Suppressor macrophage treated with lipopolysaccharide for 4 hours (primary cell): ENCODE measurements at regions not wholly inside any gene's neighbourhood (a gene's known extent, or its start where the extent isn't known, plus 50 kb on each side); places are given as distances from the start of the nearest gene placed in this dataset.

ENCODE experiments used
- DNase-seq: peaks from one replicate; pipeline ENCODE4 v3.0.0-alpha.2; 2020

DNA sequence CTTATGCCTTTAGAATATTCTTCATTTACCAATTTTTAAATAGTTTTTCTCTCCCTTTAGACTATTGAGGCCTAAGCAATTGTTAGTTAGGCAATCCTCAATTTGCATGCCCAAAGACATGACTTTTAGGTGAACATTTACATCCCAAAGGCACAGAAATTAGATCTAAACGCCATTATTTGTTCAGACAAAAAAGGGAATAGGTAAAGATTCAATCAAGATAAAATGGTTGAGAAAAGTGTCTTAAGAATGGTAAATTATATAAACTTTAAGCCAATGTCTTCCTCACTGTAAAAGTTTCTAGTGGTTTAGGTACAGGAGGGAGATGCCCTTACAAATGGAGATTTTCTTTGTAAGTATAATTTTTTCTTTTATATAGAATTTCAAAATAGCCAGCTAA is 50.2 kb upstream of the MME start:
- no peak for DNase-seq

DNA sequence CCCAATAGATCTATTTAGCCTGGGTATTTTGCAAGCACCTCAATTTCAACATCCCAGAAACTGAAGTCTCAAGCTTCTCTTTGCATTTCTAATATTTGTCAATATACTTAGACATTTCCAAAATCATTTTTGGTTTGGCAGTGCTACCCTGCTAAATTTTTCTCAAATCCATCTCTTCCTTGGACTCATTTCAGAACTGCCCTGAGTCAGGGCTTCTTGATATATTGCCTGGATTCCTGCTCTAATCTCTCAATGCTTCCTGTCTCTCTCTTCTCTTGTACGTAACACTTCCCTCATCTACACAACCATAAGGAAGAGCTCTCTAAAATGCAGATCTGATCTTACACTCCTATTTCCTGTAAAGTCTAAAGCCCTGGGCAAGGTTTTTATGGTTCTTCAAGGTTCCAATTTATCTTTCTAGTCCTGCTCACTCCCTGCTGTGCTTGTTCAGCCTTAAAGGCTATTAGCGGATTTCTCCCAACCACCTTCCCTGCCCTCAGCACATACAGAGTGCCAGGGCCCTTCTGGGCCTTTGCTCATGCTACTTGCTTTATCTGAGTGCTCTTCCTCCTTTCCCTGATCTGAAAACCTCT is 53.0 kb upstream of the MME start:
- DNase-seq, result peak; percentile 35

DNA sequence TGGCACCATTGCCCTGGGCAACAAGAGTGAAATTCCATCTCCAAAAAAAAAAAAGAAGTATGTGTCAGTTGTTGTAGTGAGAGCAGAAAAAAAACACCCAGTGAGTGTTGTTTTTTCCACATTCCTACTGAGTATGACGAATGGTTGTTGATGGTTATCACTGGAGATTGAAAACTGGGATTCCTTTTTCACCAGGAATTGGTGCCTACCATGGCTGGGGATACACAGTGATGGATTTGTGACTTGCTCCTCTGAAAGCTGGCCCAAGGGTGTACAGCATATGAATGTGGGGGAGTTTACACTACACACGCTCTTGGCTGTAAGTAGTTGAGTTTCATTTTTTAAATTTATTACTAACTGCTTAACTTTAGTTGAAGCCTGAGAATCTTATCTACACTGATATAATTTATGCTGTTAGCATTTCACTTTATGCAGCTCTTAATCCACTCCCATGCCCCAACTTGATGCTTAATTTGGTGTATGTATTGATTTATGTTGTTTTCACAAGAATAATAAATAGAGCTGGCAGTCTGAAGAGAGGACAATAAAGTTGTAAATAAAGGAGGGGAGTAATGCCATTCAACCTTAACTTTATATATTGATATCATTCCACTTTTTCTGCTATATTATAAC is 56.0 kb upstream of the MME start:
- no peak for DNase-seq

DNA sequence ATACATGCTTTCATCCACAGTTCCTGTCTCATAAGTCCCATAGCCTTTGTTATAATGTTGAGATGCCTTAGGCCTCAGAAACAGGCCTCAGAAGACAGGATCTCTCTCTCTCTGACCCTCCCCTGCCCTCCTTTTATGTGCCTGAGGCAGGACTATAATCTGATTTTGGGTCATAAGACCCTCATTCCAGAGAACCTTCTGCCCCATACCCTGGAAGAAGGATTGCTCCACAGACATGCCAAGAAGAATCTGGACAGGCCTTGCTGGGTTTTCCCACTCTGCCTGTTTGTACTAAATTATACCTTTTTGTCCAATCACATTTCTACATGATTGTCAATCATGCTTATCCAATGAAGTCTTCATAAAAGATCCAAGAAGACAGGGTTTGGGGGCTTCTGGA is 57.2 kb upstream of the MME start:
- DNase-seq, result no peak

DNA sequence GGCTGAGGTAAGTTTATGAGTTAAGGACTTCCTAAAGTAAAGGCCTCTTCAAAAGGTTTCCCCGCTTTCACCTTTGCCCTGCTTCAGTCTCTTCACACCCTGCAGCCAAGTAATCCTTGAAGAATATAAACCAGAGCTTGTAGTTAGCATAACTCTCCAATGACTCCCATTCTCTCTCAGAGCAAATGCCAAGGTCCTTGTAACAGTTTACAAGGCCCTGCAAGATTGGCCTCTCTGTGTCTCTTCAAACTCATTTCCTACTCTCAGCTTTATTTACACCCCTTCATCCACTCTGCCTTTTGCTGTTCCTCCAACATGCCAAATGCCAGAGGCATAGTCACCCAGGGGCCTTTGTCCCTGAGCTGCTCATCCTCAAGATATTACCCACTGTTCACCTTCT is 60.5 kb upstream of the MME start:
- DNase-seq, result no peak

DNA sequence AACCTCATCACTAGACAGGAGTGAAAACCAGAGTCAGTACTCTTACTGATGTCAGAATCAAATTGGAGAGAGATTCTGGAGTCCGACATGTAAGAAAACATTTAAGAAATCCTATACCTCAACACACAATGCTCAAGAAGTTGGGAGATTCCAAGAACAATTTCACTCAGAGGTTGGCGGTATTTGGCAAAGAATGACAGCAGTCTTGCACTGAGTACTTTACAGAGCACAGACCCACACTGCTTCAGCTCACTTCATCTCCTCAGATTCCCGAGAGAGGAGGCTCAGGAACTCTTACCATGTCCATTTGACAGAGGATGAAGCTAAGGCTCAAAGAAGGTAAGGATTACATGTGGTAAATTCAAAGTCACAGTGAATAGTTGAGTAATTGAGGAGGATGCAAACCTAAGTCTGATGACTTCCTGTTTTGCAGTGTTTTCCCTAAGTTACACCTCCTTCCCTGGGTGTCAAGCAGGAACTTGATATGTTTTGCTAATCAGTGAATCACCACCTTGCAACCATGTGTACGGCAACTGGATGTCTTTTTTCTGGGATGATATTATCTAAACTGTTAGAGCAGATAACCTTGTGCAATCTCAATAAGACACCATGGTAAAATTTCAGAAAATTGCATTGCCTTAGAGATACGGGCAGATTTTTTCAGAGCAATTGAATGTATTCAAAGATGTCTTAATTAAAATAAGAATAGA is 61.3 kb upstream of the MME start:
- DNase-seq, result peak; percentile 58

DNA sequence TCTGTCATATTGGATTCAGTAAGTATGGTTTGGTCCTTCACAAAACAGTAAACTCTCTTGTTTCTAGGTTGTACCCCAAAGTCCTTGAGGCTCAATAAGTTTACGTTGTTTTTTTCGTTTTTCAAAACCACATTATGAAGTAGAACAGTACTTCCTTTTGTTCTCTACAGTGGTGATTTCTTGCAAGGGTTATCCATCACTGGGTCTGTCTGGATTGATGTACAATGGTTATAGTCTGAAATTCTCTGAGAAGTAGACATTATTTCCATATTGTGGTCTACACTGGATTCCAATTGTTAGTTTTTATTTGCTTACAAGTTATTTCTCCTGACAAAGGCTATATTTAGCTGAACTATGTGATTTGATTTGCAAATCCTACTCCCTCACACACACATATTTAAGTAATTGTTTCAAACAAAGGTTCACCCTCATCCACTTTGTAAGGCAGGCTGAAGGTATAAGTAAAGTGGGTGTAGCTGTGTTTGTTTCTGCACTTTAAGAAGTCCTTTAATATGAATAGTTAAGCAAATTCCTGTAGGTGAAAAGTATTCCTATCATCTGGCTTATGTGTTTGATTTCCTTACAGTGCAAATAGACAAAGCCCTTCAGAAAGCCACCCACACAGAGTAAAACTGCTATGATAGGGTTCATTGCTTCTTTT is 64.2 kb upstream of the MME start:
- DNase-seq, result no peak

DNA sequence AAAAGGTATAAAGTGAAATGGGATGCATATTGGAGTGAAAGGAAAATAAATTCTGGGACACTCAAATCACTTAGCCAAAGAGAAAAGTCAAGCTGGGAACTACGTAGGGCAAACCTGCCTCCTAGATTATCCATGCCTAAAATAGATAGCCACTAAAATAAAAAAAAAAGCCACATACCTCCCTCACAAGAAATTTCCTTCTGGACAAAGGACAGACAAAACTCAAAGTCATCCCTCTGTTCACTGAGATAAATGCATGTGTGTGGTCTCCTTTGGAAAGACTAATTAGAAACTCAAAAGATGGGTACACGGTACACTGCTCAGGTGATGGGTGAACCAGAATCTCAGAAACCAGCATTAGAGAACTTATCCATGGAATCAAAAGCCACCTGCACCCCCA is 65.2 kb upstream of the MME start:
- DNase-seq, result no peak

DNA sequence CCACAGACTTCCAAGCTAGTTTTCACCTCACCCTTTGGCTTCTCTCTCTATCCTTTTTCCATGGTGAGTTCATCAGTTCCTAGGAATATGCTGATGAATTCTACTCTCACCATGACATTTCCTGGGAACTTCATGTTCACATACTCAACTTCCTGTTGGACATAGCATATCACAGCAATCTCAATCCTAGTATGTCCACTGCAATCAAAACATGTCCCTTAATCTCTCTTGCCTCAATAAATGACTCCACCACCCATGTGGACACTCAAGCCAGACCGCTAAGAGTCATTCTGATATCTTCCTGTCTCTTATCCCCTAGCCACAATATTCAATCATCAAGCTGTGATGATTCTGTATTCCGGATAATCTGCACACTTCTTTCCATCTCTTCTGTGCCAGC is 66.7 kb upstream of the MME start:
- no peak for DNase-seq

DNA sequence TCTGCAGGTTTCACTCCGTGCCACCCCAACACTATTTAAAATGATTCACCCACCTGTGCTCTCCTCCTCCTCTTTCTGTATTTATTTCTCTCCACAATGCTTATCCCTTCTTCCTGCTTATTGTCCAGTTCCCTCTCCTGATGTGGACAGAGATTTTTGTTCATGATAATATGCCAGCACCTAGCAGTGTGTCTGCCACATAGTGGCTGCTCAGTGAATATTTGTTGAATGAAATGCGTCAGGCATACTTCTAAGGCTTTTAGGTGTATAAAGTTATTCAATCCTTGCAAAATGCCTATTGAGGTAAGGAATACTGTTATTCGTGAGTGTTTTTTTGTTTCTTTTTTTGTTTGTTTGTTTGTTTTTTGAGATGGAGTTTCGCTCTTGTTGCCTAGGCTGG is 67.5 kb upstream of the MME start:
- no peak for DNase-seq

DNA sequence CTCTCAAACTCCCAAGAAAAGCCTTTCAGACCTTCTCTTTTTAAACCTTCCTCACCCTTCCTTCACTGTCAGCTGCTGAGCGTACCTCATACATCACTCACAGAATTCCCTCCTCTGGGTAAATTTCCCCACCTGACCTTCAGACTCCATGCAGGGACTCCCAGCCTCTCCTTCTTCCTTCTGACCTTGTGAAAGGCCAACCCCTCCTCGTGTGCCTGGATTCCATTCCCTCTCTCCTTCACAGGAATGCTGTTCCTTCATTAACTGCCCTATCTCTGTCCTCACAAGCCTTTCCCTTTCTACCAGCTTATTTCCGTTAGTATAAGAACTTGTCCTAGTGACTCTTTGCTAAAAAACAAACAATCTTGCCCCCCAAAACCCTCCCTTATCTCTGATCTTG is 69.7 kb upstream of the MME start:
- no peak for DNase-seq

DNA sequence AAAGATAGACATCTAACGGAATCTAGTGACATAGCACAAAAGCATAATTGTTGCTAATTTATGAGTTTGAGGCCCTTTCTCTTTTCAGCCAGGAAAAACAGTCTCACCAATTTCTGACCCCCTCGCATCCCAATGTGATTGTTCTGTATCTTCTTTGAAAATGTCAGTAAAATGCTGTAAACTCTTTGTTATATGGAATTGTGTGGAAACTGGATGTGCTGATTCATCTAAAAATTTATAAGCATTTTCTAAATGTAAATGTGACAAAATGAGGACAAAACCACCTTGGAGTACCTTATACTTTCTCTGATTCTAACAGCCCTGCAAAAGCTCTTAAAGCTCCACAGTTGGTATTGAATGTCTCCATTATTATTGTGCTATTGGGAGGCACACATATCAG is 70.9 kb upstream of the MME start:
- DNase-seq, result no peak

DNA sequence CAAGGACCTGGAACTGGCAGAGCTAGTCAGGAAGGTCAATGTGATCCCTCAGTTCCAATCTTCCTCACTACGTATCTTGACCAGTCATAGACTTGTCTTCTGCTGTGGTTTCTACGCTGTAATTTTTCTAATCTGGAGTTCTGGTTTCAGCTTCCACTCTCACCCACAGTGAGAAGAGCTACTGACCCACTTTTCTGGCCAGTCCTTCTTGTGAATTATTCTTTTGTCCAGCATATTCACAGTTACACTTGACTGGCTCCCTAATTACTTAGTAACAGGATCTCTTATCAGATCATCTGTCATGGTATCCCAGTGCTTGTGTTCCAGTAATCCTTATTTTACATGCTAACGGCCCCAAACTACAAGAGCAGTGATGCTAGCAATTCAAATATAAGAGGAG is 72.4 kb upstream of the MME start:
- no peak for DNase-seq

DNA sequence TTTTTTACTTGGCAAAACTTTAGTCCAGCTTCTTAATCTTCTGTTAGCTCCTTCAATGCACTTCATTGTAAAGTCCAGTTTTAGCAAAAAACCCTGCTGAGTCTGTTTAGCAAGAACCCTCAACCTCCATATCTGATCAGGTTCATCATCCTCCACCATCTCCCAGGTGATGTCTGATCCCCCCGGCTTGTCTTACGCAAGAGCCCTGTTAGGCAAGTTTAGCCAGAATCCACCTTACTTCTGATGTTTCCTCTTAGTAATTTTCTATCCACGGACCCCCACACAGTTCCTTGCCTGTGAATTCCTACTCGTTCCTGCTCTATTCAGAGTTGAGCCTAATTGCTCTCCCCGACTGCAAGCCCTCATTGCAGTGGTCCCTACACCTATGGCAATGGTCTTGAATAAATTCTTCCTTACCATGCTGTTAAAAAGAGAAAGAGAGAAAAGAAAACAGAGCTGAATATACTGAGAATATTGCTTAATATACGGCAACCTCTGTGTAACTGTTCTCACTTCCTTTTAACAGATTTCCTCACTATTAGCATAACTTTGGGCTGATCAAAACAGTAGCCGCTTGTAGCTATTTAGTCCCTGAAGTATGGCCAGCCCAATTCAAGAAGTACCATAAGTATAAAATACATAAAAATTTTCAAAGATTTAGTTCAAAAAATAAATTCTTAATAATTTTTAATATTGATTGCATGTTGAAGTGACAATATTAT is 78.7 kb upstream of the MME start:
- peak; percentile 66 for DNase-seq

DNA sequence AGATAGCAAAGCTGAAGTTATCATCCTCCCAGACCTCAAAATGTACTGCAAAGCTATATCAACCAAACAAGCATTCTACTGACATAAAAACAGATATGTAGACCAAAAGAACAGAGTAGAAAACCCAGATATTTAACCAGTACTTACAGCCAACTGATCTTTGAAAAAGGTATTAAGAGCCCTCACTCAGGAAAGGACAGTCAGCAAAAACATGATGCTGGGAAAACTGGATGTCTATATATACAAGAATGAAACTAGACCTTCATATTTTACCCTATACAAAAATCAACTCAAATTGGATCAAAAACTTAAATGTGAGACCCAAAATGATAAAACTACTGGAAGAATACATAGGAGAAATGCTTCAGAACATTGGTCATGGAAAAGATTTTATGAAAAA is 87.5 kb upstream of the MME start:
- DNase-seq, result no peak

DNA sequence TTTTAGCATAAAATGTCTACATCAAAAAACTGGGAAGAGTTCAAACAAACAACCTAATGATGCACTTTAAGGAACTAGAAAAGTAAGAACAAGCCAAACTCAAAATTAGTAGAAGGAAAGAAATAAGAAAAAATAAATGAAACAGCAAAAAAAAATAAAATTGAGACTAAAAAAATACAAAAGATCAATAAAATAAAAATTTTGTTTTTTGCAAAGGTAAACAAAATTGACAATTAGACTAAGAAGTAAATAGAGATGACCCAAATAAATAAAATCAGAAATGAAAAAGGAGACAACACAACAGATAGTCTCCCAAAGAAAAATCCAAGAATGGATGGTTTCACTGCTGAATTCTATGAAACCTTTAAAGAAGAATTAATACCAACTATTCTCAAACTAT is 89.6 kb upstream of the MME start:
- DNase-seq, result no peak

DNA sequence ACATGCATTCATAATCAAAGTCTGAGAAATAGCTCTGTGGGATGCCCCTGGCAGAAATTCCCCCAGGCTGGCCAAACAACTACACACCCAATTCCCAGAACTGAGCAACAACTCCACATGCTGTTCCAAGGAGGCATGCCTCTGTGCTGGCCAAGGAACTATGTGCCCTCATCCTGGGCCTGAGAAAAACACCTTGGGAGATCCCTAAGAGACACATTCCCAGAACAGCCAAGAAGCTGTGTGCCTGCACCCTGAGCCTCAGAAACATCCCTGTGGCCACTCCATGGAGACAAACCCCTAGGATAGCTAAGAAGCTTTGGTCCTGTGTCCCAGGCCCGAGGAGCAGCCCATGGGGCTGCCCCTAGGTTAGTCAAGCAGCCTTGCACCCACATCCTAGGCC is 92.3 kb upstream of the MME start:
- no peak for DNase-seq

DNA sequence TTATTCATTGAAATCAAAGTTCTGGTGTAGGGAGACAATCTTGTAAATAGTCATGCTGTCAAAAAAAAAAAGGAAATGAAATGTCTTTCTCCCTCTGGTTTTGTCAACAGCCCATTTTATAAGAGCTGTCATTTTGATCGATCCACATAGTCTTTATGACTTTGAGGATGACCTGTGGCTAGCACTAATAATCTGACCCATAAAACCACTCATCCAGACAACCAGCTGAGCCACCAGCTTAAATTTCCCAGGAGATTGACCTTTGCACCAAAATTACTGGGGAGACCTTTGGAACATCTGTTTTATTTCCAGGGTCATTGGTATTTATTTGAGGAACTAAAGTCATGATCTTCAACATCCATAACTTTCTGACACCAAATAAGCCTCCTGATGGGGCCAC is 98.5 kb upstream of the MME start:
- no peak for DNase-seq

DNA sequence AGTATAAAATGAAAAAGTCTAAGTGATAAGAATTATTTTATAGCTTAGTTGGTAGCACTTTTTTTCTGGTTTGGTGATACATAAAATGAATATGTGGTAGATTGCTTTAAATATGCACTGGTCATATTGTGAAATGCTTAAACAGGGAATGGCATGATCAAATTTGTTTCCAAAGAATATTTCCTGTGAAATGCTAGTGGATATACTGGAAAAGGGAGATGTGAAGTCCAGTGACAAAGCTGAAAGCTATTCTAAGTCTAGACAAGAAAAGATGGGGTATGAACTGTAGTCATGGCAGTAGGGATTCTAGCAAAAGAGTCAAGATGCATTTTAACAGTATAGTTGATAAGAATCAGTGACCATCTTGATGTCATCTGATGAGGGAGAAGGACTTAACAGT is 98.9 kb upstream of the MME start:
- no peak for DNase-seq

DNA sequence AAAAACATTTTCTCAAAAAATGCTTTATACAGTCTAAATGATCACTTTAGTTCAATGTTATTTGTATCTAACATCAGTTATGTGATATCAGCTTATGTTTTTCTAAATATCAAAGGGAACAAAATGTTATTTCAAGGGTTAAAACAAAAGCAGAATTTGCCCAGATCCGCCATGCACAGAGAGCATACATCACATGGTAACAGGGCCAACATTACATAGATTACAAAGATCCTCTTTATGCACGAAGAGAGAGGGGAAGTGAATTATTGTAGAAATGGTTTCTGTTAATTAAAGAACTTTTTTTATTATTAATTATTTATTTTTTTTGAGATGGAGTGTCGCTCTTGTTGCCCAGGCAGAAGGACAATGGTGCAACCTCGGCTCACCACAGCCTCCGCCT is 100.8 kb upstream of the MME start:
- no peak for DNase-seq

DNA sequence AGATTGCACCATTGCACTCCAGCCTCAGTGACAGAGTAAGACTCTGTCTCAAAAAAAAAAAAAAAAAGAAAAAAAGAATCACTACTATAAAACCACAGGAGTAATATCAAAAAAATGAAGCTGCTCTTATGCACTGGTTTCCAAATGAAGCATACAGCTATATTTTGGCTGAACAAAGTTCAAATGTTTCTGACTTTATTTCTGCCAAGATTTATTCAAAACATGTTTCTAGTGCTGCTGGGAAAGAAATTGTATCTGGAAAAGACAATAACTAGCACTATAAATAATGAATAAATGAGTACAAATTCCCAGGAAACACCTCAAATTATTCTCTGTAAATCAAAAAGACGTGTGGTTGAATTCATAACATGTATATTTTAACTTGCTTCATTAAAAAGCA is 102.5 kb upstream of the MME start:
- no peak for DNase-seq

DNA sequence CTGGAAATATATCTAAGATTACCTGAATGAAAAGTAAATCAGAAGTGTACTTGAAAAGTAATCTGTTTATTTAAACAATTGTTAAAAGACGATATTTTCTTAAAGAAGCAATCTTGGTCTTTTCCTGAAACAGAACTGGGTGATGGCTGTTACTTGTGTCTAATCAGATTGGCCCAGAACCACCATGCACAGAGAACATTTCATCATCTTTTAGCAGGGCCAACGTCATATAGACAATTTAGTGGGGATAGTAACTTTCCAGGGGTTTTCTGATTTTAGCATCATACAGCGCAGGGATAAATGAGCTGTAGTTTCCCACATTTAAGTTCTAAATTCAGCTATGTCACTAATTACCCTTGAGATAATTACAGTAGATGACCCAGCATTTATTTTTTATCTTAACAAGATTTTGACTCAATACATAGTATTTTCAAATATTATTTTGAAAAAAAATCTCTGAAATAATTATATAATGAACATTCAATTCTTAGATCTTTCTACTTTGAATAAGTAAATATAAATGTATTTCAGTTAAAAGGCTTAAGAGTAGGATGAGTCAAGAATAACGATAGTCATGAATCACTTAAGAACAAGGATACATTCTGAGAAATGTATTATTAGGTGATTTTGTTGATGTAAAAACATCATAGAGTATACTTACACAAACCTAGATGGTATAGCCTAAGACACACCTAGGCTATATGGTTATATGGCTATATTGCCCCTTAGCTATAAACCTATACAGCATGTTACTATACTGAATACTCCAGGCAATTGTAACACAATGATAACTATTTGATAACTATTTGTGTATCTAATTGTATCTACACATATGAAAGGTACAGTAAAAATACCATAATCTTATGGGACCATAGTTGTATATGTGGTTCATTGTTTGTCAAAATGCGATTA is 103.8 kb upstream of the MME start:
- no peak for DNase-seq

DNA sequence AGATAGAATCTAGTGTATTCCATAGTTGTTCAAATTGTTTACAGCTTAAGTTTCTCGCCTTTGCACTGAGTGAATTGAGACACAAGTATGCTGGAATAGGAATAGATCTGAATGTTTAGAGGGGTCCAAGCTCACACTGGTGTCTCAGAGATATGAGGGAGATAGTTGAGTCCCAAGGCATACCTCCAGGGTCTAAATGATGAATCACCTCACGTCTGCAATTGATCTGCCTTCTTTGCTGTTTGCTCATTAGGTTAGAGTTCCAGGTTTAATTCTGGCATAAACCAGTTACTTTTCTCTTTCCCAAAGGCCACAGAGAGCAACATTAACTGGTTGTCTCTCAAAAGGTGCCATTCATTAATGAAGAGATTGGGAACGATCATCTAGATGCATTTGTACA is 106.3 kb upstream of the MME start:
- DNase-seq, result no peak
